Upper lobe of left lung (tissue), 6 donors: ENCODE measurements at regions not wholly inside any gene's neighbourhood (a gene's known extent, or its start where the extent isn't known, plus 50 kb on each side); places are given as distances from the start of the nearest gene placed in this dataset.

Experiments used
- ATAC-seq, 2 donors: fragments of 200-7000 bp; cut with Tn5 transposase; one replicate each; pipeline ENCODE4 v1.9.1; 2022; ENCODE audit warnings: mild to moderate bottlenecking in 2 of 2, moderate library complexity in 2 of 2; ENCODE audit not compliant: low FRiP score in 2 of 2
- DNase-seq, 2 donors: peaks; one replicate each; pipeline ENCODE4 v3.0.0-alpha.2; 2019 to 2020
- H3K27ac ChIP-seq, 4 donors: fragments of 200-600 bp; sonication (generic); one replicate each; pipeline ENCODE4 v1.5.1; 2016 to 2019
- H3K27me3 ChIP-seq, 4 donors: fragments of 200-600 bp; sonication (generic); one replicate each; pipeline ENCODE4 v1.5.1; 2017 to 2019
- H3K36me3 ChIP-seq, 4 donors: fragments of 200-600 bp; sonication (generic); one replicate each; pipeline ENCODE4 v1.5.1; 2016 to 2019
- H3K4me1 ChIP-seq, 4 donors: fragments of 200-600 bp; sonication (generic); one replicate each; pipeline ENCODE4 v1.5.1; 2018 to 2019
- H3K4me3 ChIP-seq, 4 donors: fragments of 200-600 bp; sonication (generic); one replicate each; pipeline ENCODE4 v1.5.1; 2017 to 2019; ENCODE audit warnings: mild to moderate bottlenecking in 2 of 4, moderate library complexity in 1 of 4
- H3K9me3 ChIP-seq, 4 donors: fragments of 200-600 bp; sonication (generic); one replicate each; pipeline ENCODE4 v1.5.1; 2018 to 2019
- CTCF ChIP-seq, 6 experiments: fragments of 450-650 bp in 4 of 6; fragments of 200-600 bp in 2 of 6; sonication (generic) in 2 of 6; IDR thresholded peaks; one replicate each; pipeline ENCODE4 v1.5.1; 2016 to 2019; ENCODE audit warnings: antibody characterized with exemption in 6 of 6
- EP300 ChIP-seq, 4 donors: sonication (generic); formaldehyde crosslinking; IDR thresholded peaks; one replicate each; pipeline ENCODE4 v1.5.1; 2017; ENCODE audit warnings: antibody characterized with exemption in 4 of 4, control low read depth in 2 of 4
- POLR2A ChIP-seq, 4 donors: fragments of 450-650 bp; IDR thresholded peaks; one replicate each; pipeline ENCODE4 v1.5.1; 2016 to 2017; ENCODE audit warnings: antibody characterized with exemption in 4 of 4, mild to moderate bottlenecking in 2 of 4
- POLR2AphosphoS5 ChIP-seq, 2 donors: sonication (generic); formaldehyde crosslinking; IDR thresholded peaks; one replicate each; pipeline ENCODE4 v1.5.1; 2017; ENCODE audit warnings: antibody characterized with exemption in 2 of 2
- WGBS, 2 donors: methylation state at CpG; one replicate each; pipeline ENCODE4 v1.1.5; 2017 to 2018; 5-methylcytosine and 5-hydroxymethylcytosine counted together
- donor health status: DM: no; HTN: no; CAD: no; lungs with moderate emphysema.
- donor health status: DM: no; HTN: yes; CAD: no; lungs with severe emphysema.

GRCh38 chr4:129403848-129404247 lies 307.9 kb downstream of the C4orf33 start:
- Histone ChIP-seq H3K36me3 (no peaks in the 10 kb centered on the region), H3K4me3 (no peak overlapping the region), H3K9me3 (no peaks in the 10 kb centered on the region), H3K27me3 (no peaks in the 10 kb centered on the region), H3K4me1 (no peaks in the 10 kb centered on the region), H3K27ac (no peak overlapping the region)
- TF ChIP-seq CTCF (IDR thresholded peaks at IDR 0.05), result no peak
- ATAC-seq (no peak), DNase-seq (no peak)
- WGBS, 2 donors, result 95 to 97% methylated on average over 1 of the region's 1 CpG

GRCh38 chr4:129410115-129410514 lies 314.2 kb downstream of the C4orf33 start:
- TF ChIP-seq CTCF (IDR thresholded peaks at IDR 0.05) (no peak), EP300 (IDR thresholded peaks at IDR 0.05) (no peak), POLR2AphosphoS5 (IDR thresholded peaks at IDR 0.05) (no peak), POLR2A (IDR thresholded peaks at IDR 0.05) (no peak)
- WGBS, 2 donors, result 80 to 85% methylated on average over 3 of the region's 3 CpGs
- H3K36me3 ChIP-seq, result no peaks in the 10 kb centered on the region
- DNase-seq, result no peak
- no peaks in the 10 kb centered on the region for H3K4me1 ChIP-seq
- ATAC-seq, result no peak
- no peaks in the 10 kb centered on the region for H3K27me3 ChIP-seq
- H3K9me3 ChIP-seq, result no peaks in the 10 kb centered on the region
- H3K4me3 ChIP-seq, result no peak overlapping the region
- no peak overlapping the region for H3K27ac ChIP-seq

- Histone ChIP-seq H3K4me1 (no peaks in the 10 kb centered on the region), H3K27ac (no peak overlapping the region), H3K4me3 (no peak overlapping the region), H3K27me3 (no peaks in the 10 kb centered on the region), H3K36me3 (no peaks in the 10 kb centered on the region), H3K9me3 (no peaks in the 10 kb centered on the region)
- no peak for DNase-seq
- 53 to 79% methylated on average over 1 of the region's 1 CpG for WGBS, 2 donors
- ATAC-seq, result no peak
- no peak for TF ChIP-seq CTCF (IDR thresholded peaks at IDR 0.05)
- no peak for TF ChIP-seq POLR2A (IDR thresholded peaks at IDR 0.05)
- TF ChIP-seq POLR2AphosphoS5 (IDR thresholded peaks at IDR 0.05), result no peak
- TF ChIP-seq EP300 (IDR thresholded peaks at IDR 0.05), result no peak
These were observed 319.1 kb downstream of the C4orf33 start for GRCh38 chr4:129415004-129415403.

- Histone ChIP-seq H3K27ac (no peak overlapping the region), H3K4me1 (no peaks in the 10 kb centered on the region), H3K9me3 (no peaks in the 10 kb centered on the region), H3K4me3 (no peak overlapping the region), H3K27me3 (no peaks in the 10 kb centered on the region), H3K36me3 (no peaks in the 10 kb centered on the region)
- ATAC-seq, result no peak
- TF ChIP-seq CTCF (IDR thresholded peaks at IDR 0.05) (no peak), POLR2A (IDR thresholded peaks at IDR 0.05) (no peak), POLR2AphosphoS5 (IDR thresholded peaks at IDR 0.05) (no peak)
- 45 to 59% methylated on average over 1 of the region's 1 CpG for WGBS, 2 donors
- DNase-seq, result no peak
These were observed 324.7 kb downstream of the C4orf33 start for GRCh38 chr4:129420637-129421036.

- H3K27me3 ChIP-seq, result no peaks in the 10 kb centered on the region
- no peaks in the 10 kb centered on the region for H3K9me3 ChIP-seq
- H3K27ac ChIP-seq, result no peak overlapping the region
- H3K4me3 ChIP-seq, result no peak overlapping the region
- DNase-seq, result no peak
- H3K36me3 ChIP-seq, result no peaks in the 10 kb centered on the region
- H3K4me1 ChIP-seq, result no peaks in the 10 kb centered on the region
- TF ChIP-seq POLR2A (IDR thresholded peaks at IDR 0.05) (no peak), EP300 (IDR thresholded peaks at IDR 0.05) (no peak), POLR2AphosphoS5 (IDR thresholded peaks at IDR 0.05) (no peak), CTCF (IDR thresholded peaks at IDR 0.05) (no peak)
- ATAC-seq, result no peak
These were observed 326.3 kb downstream of the C4orf33 start for GRCh38 chr4:129422277-129422676.
